CD4-positive, alpha-beta T cell (primary cell): ENCODE measurements at regions not wholly inside any gene's neighbourhood (a gene's known extent, or its start where the extent isn't known, plus 50 kb on each side); places are given as distances from the start of the nearest gene placed in this dataset.

Source experiments
- ATAC-seq: fragments of 200-7000 bp; cut with Tn5 transposase; one replicate; pipeline ENCODE4 v1.10.0; 2022; ENCODE audit warnings: mild to moderate bottlenecking; ENCODE audit not compliant: poor library complexity
- CTCF ChIA-PET: fragments of 350-600 bp; sonication (Branson Sonifier 250); formaldehyde crosslinking; loops from one replicate; lab custom pipeline; 2021; ENCODE audit warnings: antibody characterized with exemption, inconsistent platforms; lab: Charles Lee
- POLR2A ChIA-PET: fragments of 350-600 bp; sonication (Branson Sonifier 250); formaldehyde crosslinking; loops from one replicate; lab custom pipeline; 2021; ENCODE audit warnings: antibody characterized with exemption, inconsistent platforms; lab: Charles Lee
- DNase-seq, 14 experiments: peaks; one replicate each; pipeline ENCODE4 v3.0.0-alpha.2; 2013 to 2020; ENCODE audit warnings: mixed read lengths in 2 of 14
- H3K27ac ChIP-seq, 2 donors: one replicate each; pipeline versions ENCODE4 v1.5.1 to v1.7.0; 2013; ENCODE audit warnings: low read length in 2 of 2, low read depth in 1 of 2, mild to moderate bottlenecking in 1 of 2
- H3K27me3 ChIP-seq, 2 experiments: 1 replicate in 1 of 2; 2 replicates in 1 of 2; pipeline versions ENCODE4 v1.6.1 to v1.7.0; 2013; ENCODE audit warnings: low read length in 2 of 2, control low read depth in 1 of 2, mild to moderate bottlenecking in 1 of 2, moderate library complexity in 1 of 2; ENCODE audit not compliant: insufficient read depth in 2 of 2, control insufficient read depth in 1 of 2
- H3K36me3 ChIP-seq: one replicate; pipeline ENCODE4 v1.6.1; 2013; ENCODE audit warnings: low read length, control low read depth; ENCODE audit not compliant: insufficient read depth
- H3K4me1 ChIP-seq: one replicate; pipeline ENCODE4 v1.6.1; 2013; ENCODE audit warnings: low read length, control low read depth; ENCODE audit not compliant: insufficient read depth
- H3K4me3 ChIP-seq: one replicate; pipeline ENCODE4 v1.5.1; 2013; ENCODE audit warnings: mild to moderate bottlenecking, low read length, moderate library complexity
- H3K9me3 ChIP-seq, 2 experiments: 1 replicate in 1 of 2; 2 replicates in 1 of 2; pipeline versions ENCODE4 v1.6.1 to v1.7.0; 2013; ENCODE audit warnings: low read length in 2 of 2, mild to moderate bottlenecking in 2 of 2, control low read depth in 1 of 2, moderate library complexity in 1 of 2; ENCODE audit not compliant: control insufficient read depth in 1 of 2, insufficient read depth in 1 of 2
- H3K27ac Mint-ChIP-seq: one replicate; pipeline ENCODE4 v1.8.0; 2020; ENCODE audit warnings: mixed read lengths
- H3K27me3 Mint-ChIP-seq: one replicate; pipeline ENCODE4 v1.8.0; 2021; ENCODE audit warnings: mixed read lengths
- H3K36me3 Mint-ChIP-seq: one replicate; pipeline ENCODE4 v1.8.0; 2021; ENCODE audit warnings: low read depth, mixed read lengths
- H3K4me1 Mint-ChIP-seq: one replicate; pipeline ENCODE4 v1.8.0; 2021; ENCODE audit warnings: low read depth, mixed read lengths
- H3K4me3 Mint-ChIP-seq: one replicate; pipeline ENCODE4 v1.8.0; 2020; ENCODE audit warnings: mild to moderate bottlenecking, mixed read lengths
- H3K9me3 Mint-ChIP-seq: one replicate; pipeline ENCODE4 v1.8.0; 2020; ENCODE audit warnings: mixed read lengths
- CTCF ChIP-seq: fragments of 200-600 bp; IDR thresholded peaks from one replicate; pipeline ENCODE4 v1.8.0; 2022; ENCODE audit warnings: antibody characterized with exemption, mild to moderate bottlenecking
- intact Hi-C, 2 experiments: fragments of 100-400 bp; cut with DNase I in 1 of 2; cut with micrococcal nuclease in 1 of 2; formaldehyde crosslinking; loops; one replicate each; pipeline versions ENCODE4 v1.15.1 to v1.9.0; 2023 to 2025; cut with DNase I, micrococcal nuclease

- Mint-ChIP-seq H3K4me1 (no peaks in the 10 kb centered on the region), H3K27ac (no peak overlapping the region), H3K27me3 (peaks cover 43% of the 10 kb centered on the region), H3K36me3 (no peaks in the 10 kb centered on the region), H3K9me3 (no peaks in the 10 kb centered on the region), H3K4me3 (no peak overlapping the region)
- intact Hi-C loops = no loop called here
- Histone ChIP-seq H3K36me3 (no peaks in the 10 kb centered on the region), H3K9me3 (peaks cover 0 to 4% of the 10 kb centered on the region in 2 experiments), H3K4me3 (no peak overlapping the region), H3K27ac (no peak overlapping the region), H3K4me1 (no peaks in the 10 kb centered on the region), H3K27me3 (peaks cover 0 to 7% of the 10 kb centered on the region in 2 experiments)
- no peak for TF ChIP-seq CTCF
- no peak for DNase-seq
- ChIA-PET POLR2A (no interaction called here), CTCF (no interaction called here)
- ATAC-seq = no peak
Measured at GRCh38 chr12:107955966-107956643, 173.0 kb upstream of the WSCD2 start.

- intact Hi-C loops = no loop called here
- no peak overlapping the region for H3K4me3 Mint-ChIP-seq
- H3K27me3 Mint-ChIP-seq = peaks cover 40% of the 10 kb centered on the region
Measured at GRCh38 chr12:107957459-107957858, 171.6 kb upstream of the WSCD2 start.

GRCh38 chr12:107963635-107964034, 165.5 kb upstream of the WSCD2 start:
- H3K36me3 Mint-ChIP-seq = no peaks in the 10 kb centered on the region
- no peak for TF ChIP-seq CTCF

More at GRCh38 chr12:107957459-107957858, 171.6 kb upstream of the WSCD2 start:
- ChIA-PET POLR2A (no interaction called here), CTCF (no interaction called here)
- Histone ChIP-seq H3K4me3 (no peak overlapping the region), H3K27ac (no peak overlapping the region), H3K36me3 (no peaks in the 10 kb centered on the region), H3K27me3 (peaks cover 0 to 7% of the 10 kb centered on the region in 2 experiments), H3K4me1 (no peaks in the 10 kb centered on the region), H3K9me3 (peaks cover 0 to 4% of the 10 kb centered on the region in 2 experiments)
- H3K4me1 Mint-ChIP-seq = no peaks in the 10 kb centered on the region
- ATAC-seq = no peak
- no peak for TF ChIP-seq CTCF
- H3K27ac Mint-ChIP-seq = no peak overlapping the region
- no peaks in the 10 kb centered on the region for H3K36me3 Mint-ChIP-seq
- no peaks in the 10 kb centered on the region for H3K9me3 Mint-ChIP-seq
- DNase-seq = no peak

More at GRCh38 chr12:107963635-107964034, 165.5 kb upstream of the WSCD2 start:
- Mint-ChIP-seq H3K9me3 (no peaks in the 10 kb centered on the region), H3K4me3 (no peak overlapping the region), H3K27me3 (peaks cover 12% of the 10 kb centered on the region), H3K4me1 (no peaks in the 10 kb centered on the region), H3K27ac (no peak overlapping the region)
- H3K27ac ChIP-seq = no peak overlapping the region
- H3K9me3 ChIP-seq = no peaks in the 10 kb centered on the region
- intact Hi-C loops = no loop called here
- ChIA-PET CTCF (no interaction called here), POLR2A (no interaction called here)
- DNase-seq = no peak
- no peaks in the 10 kb centered on the region for H3K36me3 ChIP-seq
- ATAC-seq = no peak
- no peaks in the 10 kb centered on the region for H3K4me1 ChIP-seq
- H3K27me3 ChIP-seq = peaks cover 0 to 6% of the 10 kb centered on the region in 2 experiments
- H3K4me3 ChIP-seq = no peak overlapping the region
